CMK (cell line): ENCODE measurements at regions not wholly inside any gene's neighbourhood (a gene's known extent, or its start where the extent isn't known, plus 50 kb on each side); places are given as distances from the start of the nearest gene placed in this dataset.
"Not testable (repeated sequence)": the region's sequence is repeated elsewhere in the genome, so short reads cannot be mapped to it uniquely, and the experiment has no call there.

Experiments used
- DNase-seq: peaks from one replicate; pipeline ENCODE4 v3.0.0-alpha.2; 2010; ENCODE audit warnings: low read depth

GRCh38 chr9:71508141-71508540 lies 260.2 kb downstream of the CEMIP2 start:
- not testable (repeated sequence) for DNase-seq

GRCh38 chr9:71506821-71507220 lies 261.5 kb downstream of the CEMIP2 start:
- DNase-seq, result no peak

- DNase-seq, result no peak
Measured at GRCh38 chr9:71504636-71505035, 263.7 kb downstream of the CEMIP2 start.

- DNase-seq, result no peak
Measured at GRCh38 chr9:71498691-71499090, 269.6 kb downstream of the CEMIP2 start.

GRCh38 chr9:71490810-71491209 lies 277.5 kb downstream of the CEMIP2 start:
- DNase-seq, result no peak

- no peak for DNase-seq
Measured at GRCh38 chr9:71487061-71487460, 281.3 kb downstream of the CEMIP2 start.

- no peak for DNase-seq
Measured at GRCh38 chr9:71485326-71485725, 283.0 kb downstream of the CEMIP2 start.

- DNase-seq, result no peak
Measured at GRCh38 chr9:71483436-71483835, 284.9 kb downstream of the CEMIP2 start.

GRCh38 chr9:71479621-71480020 lies 288.7 kb downstream of the CEMIP2 start:
- no peak for DNase-seq

GRCh38 chr9:71472400-71472799 lies 295.9 kb downstream of the CEMIP2 start:
- DNase-seq, result no peak

GRCh38 chr9:71465392-71465791 lies 302.9 kb downstream of the CEMIP2 start:
- DNase-seq, result no peak

GRCh38 chr9:71459082-71459481 lies 309.2 kb downstream of the CEMIP2 start:
- DNase-seq, result no peak

- no peak for DNase-seq
Measured at GRCh38 chr9:71446473-71447411, 321.6 kb downstream of the CEMIP2 start.

GRCh38 chr9:71446106-71446472 lies 322.2 kb downstream of the CEMIP2 start:
- no peak for DNase-seq

- DNase-seq, result no peak
Measured at GRCh38 chr9:71442937-71443336, 321.5 kb upstream of the TRPM3 start.

- no peak for DNase-seq
Measured at GRCh38 chr9:71441266-71441665, 319.8 kb upstream of the TRPM3 start.

GRCh38 chr9:71431931-71432330 lies 310.5 kb upstream of the TRPM3 start:
- no peak for DNase-seq

- DNase-seq, result not testable (repeated sequence)
Measured at GRCh38 chr9:71407341-71407740, 285.9 kb upstream of the TRPM3 start.

GRCh38 chr9:71403106-71403505 lies 281.7 kb upstream of the TRPM3 start:
- DNase-seq, result no peak

GRCh38 chr9:71393005-71393404 lies 271.6 kb upstream of the TRPM3 start:
- DNase-seq, result no peak

- DNase-seq, result no peak
Measured at GRCh38 chr9:71384343-71384742, 262.9 kb upstream of the TRPM3 start.

- DNase-seq, result no peak
Measured at GRCh38 chr9:71383308-71383940, 262.0 kb upstream of the TRPM3 start.

GRCh38 chr9:71368157-71368556 lies 246.7 kb upstream of the TRPM3 start:
- no peak for DNase-seq
